HG02759 (cell line): ENCODE measurements at regions not wholly inside any gene's neighbourhood (a gene's known extent, or its start where the extent isn't known, plus 50 kb on each side); places are given as distances from the start of the nearest gene placed in this dataset.

Experiments used
- ATAC-seq: cut with Tn5 transposase; IDR thresholded peaks from one replicate; pipeline ENCODE4 v1.9.1; 2021; ENCODE audit warnings: mild to moderate bottlenecking, moderate library complexity; ENCODE audit not compliant: unreplicated experiment

GRCh38 chr1:221638595-221638994, 103.3 kb downstream of the DUSP10 start:
- no peak for ATAC-seq

- no peak for ATAC-seq
These were observed 100.1 kb downstream of the DUSP10 start for GRCh38 chr1:221641811-221642210.

DNA sequence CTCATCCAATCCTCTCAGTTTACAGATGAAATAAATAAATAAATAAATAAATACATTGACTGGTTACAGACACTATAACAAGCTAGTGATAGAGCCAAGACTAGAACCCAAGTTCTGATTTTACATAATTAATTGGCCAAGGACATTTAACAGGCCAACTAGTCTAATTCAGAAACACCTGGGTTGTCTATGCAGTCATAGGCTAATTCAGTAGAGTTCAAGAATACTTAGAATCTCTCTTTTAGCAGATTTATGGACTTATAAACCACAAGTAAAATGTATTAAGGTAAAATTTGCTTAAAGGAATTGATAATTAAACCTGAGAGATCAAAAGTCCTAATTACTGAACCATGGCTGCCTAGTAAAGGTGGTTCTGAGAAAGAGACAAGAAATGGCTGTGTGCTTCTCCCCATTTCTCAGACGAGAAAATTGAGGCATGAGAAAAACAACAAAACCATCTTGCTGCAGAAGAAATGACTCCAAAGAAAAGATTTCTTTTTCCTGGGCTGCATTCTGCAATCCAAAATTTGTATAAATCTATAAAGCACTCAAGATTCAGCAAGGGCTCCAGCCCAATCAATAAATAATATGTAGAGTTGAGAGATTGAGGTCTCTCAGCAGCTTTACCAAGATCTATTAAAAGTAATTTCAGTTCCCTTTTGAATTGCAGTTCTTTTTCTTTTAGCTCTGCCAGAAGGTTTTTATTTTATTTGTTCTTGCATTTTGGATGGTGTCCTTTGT, 98.3 kb downstream of the DUSP10 start:
- peak; percentile 68 for ATAC-seq

DNA sequence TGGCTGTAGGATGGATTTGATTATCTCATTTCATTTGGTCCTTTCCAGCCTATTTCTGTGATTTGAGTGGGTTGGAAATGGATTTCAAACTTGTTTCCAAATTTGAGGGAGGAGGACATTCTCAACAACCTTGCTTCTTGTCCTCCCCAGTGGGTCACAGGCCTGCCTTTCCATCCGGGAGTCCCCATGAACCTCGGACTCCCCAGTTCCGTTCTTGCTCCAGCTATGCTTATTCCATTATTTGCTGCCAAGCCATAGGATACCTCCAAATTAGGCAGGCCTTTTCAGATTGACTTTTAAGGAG, 97.8 kb downstream of the DUSP10 start:
- peak; percentile 23 for ATAC-seq

GRCh38 chr1:221644663-221645258, 97.1 kb downstream of the DUSP10 start:
- peak; percentile 30 for ATAC-seq

DNA sequence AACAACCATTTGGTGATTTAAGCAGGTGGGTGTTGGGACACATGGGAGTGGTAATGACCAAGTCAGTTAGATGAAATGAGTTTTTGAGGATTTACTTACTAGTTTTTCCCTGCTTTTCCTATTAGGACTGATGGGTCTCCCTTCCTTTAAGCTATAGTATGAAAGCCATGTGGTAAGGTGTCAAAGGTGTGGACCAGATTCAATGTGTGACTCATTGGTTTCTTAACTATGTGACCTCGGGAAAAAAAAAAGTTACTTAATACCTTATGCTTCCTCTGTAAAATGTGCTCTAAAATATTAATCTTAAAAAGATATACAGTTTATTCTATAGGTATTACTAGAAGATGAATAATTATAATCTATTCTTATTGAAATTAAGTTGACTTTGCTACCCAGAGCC, 93.7 kb downstream of the DUSP10 start:
- no peak for ATAC-seq
